Tibial artery (tissue), 4 donors: ENCODE measurements at regions not wholly inside any gene's neighbourhood (a gene's known extent, or its start where the extent isn't known, plus 50 kb on each side); places are given as distances from the start of the nearest gene placed in this dataset.

Source experiments
- DNase-seq, 2 donors: peaks; one replicate each; pipeline ENCODE4 v3.0.0-alpha.2; 2019
- H3K27ac ChIP-seq, 2 donors: fragments of 200-600 bp; sonication (generic) in 1 of 2; 1 replicate in 1 of 2; 2 replicates in 1 of 2; pipeline ENCODE4 v1.5.1; 2018 to 2019; ENCODE audit warnings: mild to moderate bottlenecking in 1 of 2
- H3K27me3 ChIP-seq, 2 donors: fragments of 200-600 bp; sonication (generic) in 1 of 2; one replicate each; pipeline versions ENCODE4 v1.5.1 to v1.6.0; 2016 to 2019
- H3K36me3 ChIP-seq, 3 donors: fragments of 200-600 bp; sonication (generic) in 2 of 3; one replicate each; pipeline ENCODE4 v1.5.1; 2016 to 2019; ENCODE audit warnings: mild to moderate bottlenecking in 2 of 3
- H3K4me1 ChIP-seq, 4 donors: fragments of 200-600 bp; sonication (generic) in 2 of 4; 1 replicate in 3 of 4; 2 replicates in 1 of 4; pipeline ENCODE4 v1.5.1; 2016 to 2019
- H3K4me3 ChIP-seq, 2 donors: fragments of 200-600 bp; sonication (generic) in 1 of 2; 1 replicate in 1 of 2; 2 replicates in 1 of 2; pipeline ENCODE4 v1.5.1; 2018 to 2019; ENCODE audit warnings: mild to moderate bottlenecking in 2 of 2
- H3K9me3 ChIP-seq, 3 donors: fragments of 200-600 bp; sonication (generic) in 1 of 3; one replicate each; pipeline ENCODE4 v1.5.1; 2016 to 2019
- CTCF ChIP-seq, 2 experiments: fragments of 200-600 bp in 1 of 2; fragments of 450-650 bp in 1 of 2; IDR thresholded peaks; one replicate each; pipeline ENCODE4 v1.5.1; 2017 to 2019; ENCODE audit warnings: antibody characterized with exemption in 2 of 2, mild to moderate bottlenecking in 1 of 2, moderate library complexity in 1 of 2
- intact Hi-C: fragments of 100-400 bp; cut with DNase I; formaldehyde crosslinking; loops from one replicate; pipeline ENCODE4 v1.15.0; 2023; ENCODE audit warnings: low total_unique reads

DNA sequence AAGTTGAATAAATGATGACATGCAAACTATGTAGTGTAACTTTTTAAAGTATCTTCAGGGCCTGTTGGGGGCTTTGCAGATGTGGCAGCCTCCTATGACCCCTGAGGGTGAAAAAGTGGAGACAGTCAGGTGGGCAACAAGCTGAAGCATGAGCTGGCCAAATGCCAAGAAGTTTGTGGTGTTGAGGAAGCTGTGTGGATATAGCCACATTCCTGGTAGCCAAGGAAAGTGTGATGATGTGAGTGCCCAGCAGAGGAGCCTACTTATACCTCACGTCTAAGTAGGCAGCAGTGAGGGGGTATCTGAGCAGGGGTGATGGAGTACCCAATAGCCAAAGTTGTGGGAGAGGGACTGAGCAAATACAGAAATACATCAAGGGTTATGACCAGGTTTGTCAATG is 621.2 kb upstream of the CDH6 start:
- no peaks in the 10 kb centered on the region for H3K27me3 ChIP-seq
- H3K27ac ChIP-seq, result no peak overlapping the region
- intact Hi-C loops, result no loop called here
- H3K9me3 ChIP-seq, result no peaks in the 10 kb centered on the region
- no peaks in the 10 kb centered on the region for H3K36me3 ChIP-seq
- H3K4me3 ChIP-seq, result no peak overlapping the region
- H3K4me1 ChIP-seq, result no peaks in the 10 kb centered on the region
- TF ChIP-seq CTCF (IDR thresholded peaks at IDR 0.05), result no peak
- no peak for DNase-seq

DNA sequence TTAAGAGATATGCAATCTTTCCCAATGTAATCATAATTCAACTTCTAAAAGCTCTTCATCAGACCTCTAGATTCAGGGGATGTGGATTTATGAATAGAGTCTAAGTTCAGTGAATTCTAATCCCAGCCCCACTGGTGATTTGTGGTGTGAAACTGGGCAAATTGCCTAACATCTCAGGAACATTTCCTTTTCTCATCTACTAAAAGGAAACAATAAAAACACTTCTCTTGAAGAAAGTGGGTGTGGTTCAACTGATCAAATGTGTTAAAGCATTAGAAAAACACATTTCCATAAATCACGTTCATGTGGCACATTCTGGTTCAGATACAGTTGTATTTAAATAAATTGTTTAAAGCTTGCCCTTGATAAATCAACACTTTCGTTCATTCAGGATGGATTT is 631.7 kb upstream of the CDH6 start:
- intact Hi-C loops, result no loop called here
- Histone ChIP-seq H3K9me3 (no peaks in the 10 kb centered on the region), H3K4me3 (no peak overlapping the region), H3K27ac (no peak overlapping the region), H3K27me3 (no peaks in the 10 kb centered on the region), H3K4me1 (no peaks in the 10 kb centered on the region), H3K36me3 (no peaks in the 10 kb centered on the region)
- no peak for TF ChIP-seq CTCF (IDR thresholded peaks at IDR 0.05)
- no peak for DNase-seq

- Histone ChIP-seq H3K4me1 (no peaks in the 10 kb centered on the region), H3K4me3 (no peak overlapping the region), H3K27me3 (no peaks in the 10 kb centered on the region), H3K27ac (no peak overlapping the region), H3K9me3 (no peaks in the 10 kb centered on the region), H3K36me3 (no peaks in the 10 kb centered on the region)
- intact Hi-C loops, result no loop called here
- no peak for DNase-seq
- TF ChIP-seq CTCF (IDR thresholded peaks at IDR 0.05), result no peak
These were observed 641.9 kb upstream of the CDH6 start for GRCh38 chr5:30551618-30552017.

DNA sequence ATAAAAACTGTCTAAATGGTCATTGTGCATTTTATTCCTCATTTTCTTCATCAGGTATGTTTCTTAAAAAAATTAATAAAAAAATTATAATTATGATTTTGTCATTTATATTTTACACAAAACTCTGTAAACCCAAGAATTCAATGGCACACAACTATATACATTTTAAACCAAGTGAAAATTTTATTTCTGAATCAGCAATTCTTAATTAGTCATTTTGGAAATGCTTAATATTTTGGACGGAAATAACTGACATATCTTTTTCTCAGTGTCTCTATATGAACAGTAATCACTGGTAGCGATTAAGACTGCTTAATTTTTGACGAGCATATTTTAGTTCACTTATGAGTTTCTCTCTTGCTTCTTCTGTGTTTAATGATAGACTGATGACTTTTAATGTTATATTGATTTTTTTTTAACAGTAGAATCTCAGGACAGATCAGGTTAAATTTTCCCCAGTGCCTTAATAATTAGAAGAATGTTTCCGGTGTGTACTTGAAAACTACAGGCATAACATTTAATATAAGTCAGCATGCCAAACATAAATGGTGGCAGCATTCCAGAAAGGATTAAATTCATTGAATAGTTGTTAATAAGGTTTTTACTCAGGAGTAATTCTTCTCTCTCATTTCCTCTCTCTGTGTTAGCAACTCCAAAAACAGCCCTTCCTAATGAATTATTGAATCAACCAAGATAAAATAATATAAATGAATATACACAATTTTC is 644.7 kb upstream of the CDH6 start:
- Histone ChIP-seq H3K9me3 (no peaks in the 10 kb centered on the region), H3K27me3 (no peaks in the 10 kb centered on the region), H3K4me3 (no peak overlapping the region), H3K27ac (no peak overlapping the region), H3K4me1 (no peaks in the 10 kb centered on the region), H3K36me3 (no peaks in the 10 kb centered on the region)
- intact Hi-C loops, result no loop called here
- no peak for TF ChIP-seq CTCF (IDR thresholded peaks at IDR 0.05)
- no peak for DNase-seq

DNA sequence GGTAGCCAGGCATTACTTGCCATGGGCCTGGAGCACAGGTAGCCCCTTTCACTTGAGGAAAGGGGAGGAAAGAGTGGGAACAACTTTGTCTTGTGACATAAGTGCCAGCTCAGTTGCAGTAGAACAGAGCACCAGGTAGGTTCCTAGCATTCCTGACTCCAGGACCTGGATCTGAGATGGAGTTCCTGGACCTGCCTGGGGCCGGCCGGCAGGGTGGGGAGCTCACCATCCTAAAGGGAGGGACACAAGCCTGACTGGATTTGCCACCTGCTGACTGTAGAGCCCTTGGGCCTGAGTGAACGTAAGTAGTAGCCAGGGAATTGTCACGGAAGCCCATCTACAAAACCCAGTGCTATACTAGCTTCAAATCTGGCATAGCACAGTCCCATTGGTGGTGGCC is 653.3 kb upstream of the CDH6 start:
- intact Hi-C loops, result no loop called here
- H3K27ac ChIP-seq, result no peak overlapping the region
- H3K36me3 ChIP-seq, result no peaks in the 10 kb centered on the region
- DNase-seq, result no peak
- H3K4me3 ChIP-seq, result no peak overlapping the region
- peaks cover 0 to 8% (median 3%) of the 10 kb centered on the region in 4 donors for H3K4me1 ChIP-seq
- no peak for TF ChIP-seq CTCF (IDR thresholded peaks at IDR 0.05)
- H3K9me3 ChIP-seq, result peaks cover 0 to 3% (median 0%) of the 10 kb centered on the region in 3 donors
- no peaks in the 10 kb centered on the region for H3K27me3 ChIP-seq
